Sigmoid colon (tissue), 4 donors: ENCODE measurements at regions not wholly inside any gene's neighbourhood (a gene's known extent, or its start where the extent isn't known, plus 50 kb on each side); places are given as distances from the start of the nearest gene placed in this dataset.

Experiments
- CTCF ChIP-seq, 4 experiments: fragments of 450-650 bp in 3 of 4; fragments of 200-600 bp in 1 of 4; IDR thresholded peaks; one replicate each; pipeline ENCODE4 v1.5.1; 2016 to 2019; ENCODE audit warnings: antibody characterized with exemption in 4 of 4, mild to moderate bottlenecking in 3 of 4, moderate library complexity in 2 of 4
- EP300 ChIP-seq, 4 donors: sonication (generic); formaldehyde crosslinking; IDR thresholded peaks; one replicate each; pipeline ENCODE4 v1.6.1; 2017; ENCODE audit warnings: antibody characterized with exemption in 4 of 4
- POLR2A ChIP-seq, 2 donors: fragments of 450-650 bp; IDR thresholded peaks; one replicate each; pipeline ENCODE4 v1.6.1; 2016; ENCODE audit warnings: antibody characterized with exemption in 2 of 2, mild to moderate bottlenecking in 2 of 2, moderate library complexity in 2 of 2
- POLR2AphosphoS5 ChIP-seq, 4 donors: sonication (generic); formaldehyde crosslinking; IDR thresholded peaks; one replicate each; pipeline ENCODE4 v1.6.1; 2017; ENCODE audit warnings: antibody characterized with exemption in 4 of 4

- TF ChIP-seq POLR2A (IDR thresholded peaks at IDR 0.05) (no peak), POLR2AphosphoS5 (IDR thresholded peaks at IDR 0.05) (no peak), CTCF (IDR thresholded peaks at IDR 0.05) (no peak), EP300 (IDR thresholded peaks at IDR 0.05) (no peak)
Measured at GRCh38 chr3:117409701-117410459, 700.3 kb downstream of the TUSC7 start.
